MG63 (cell line): ENCODE measurements at regions not wholly inside any gene's neighbourhood (a gene's known extent, or its start where the extent isn't known, plus 50 kb on each side); places are given as distances from the start of the nearest gene placed in this dataset.

Source experiments
- DNase-seq: peaks from one replicate; pipeline ENCODE4 v3.0.0-alpha.2; 2020
- H3K27me3 ChIP-seq: fragments of 250-450 bp; sonication (Bioruptor Pico); 2 replicates; pipeline ENCODE4 v1.5.1; 2020; ENCODE audit warnings: mild to moderate bottlenecking, moderate library complexity
- H3K36me3 ChIP-seq: fragments of 250-450 bp; sonication (Bioruptor Pico); 2 replicates; pipeline ENCODE4 v1.5.1; 2020; ENCODE audit warnings: mild to moderate bottlenecking, moderate library complexity
- H3K4me3 ChIP-seq: fragments of 250-450 bp; sonication (Bioruptor Pico); 2 replicates; pipeline ENCODE4 v1.5.1; 2020; ENCODE audit warnings: mild to moderate bottlenecking, moderate library complexity
- H3K9me3 ChIP-seq: fragments of 250-450 bp; sonication (Bioruptor Pico); 2 replicates; pipeline ENCODE4 v1.5.1; 2020; ENCODE audit warnings: mild to moderate bottlenecking, moderate library complexity

DNA sequence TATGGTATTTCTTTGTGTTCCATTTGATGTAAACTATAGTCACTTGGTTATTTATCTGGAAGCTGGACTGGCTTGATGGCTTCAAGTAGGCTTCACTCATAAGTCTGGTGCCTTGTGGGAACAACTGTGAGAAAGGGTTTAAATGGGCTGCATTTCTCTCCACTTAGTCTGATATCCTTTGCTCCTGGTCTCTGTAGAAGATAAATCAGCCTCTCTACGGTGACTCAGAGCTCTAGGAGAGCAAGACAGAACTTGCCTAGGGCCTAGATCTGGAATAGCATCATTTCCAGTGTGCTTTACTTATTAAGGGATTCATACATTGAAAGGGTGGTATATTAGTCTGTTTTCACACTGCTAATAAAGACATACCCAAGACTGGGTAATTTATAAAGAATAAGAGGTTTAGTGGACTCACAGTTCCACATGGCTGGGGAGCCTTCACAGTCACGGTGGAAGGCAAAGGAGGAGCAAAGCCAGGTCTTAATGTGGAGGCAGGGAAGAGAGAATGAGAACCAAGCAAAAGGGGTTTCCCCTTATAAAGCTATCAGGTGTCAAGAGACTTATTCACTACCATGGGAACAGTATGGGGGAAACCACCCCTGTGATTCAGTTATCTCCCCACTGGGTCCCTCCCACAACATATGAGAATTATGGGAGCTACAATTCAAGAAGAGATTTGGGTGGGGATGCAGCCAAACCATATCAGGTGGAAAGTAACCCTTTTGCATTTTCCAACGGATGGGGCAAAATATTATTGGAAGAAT is 1746.4 kb upstream of the PCDH7 start:
- Histone ChIP-seq H3K27me3 (no peaks in the 10 kb centered on the region), H3K9me3 (no peaks in the 10 kb centered on the region), H3K36me3 (no peaks in the 10 kb centered on the region), H3K4me3 (no peak overlapping the region)
- no peak for DNase-seq

- no peaks in the 10 kb centered on the region for H3K36me3 ChIP-seq
- no peaks in the 10 kb centered on the region for H3K27me3 ChIP-seq
- H3K4me3 ChIP-seq: no peak overlapping the region
- no peaks in the 10 kb centered on the region for H3K9me3 ChIP-seq
- DNase-seq: no peak
Observed at GRCh38 chr4:28976369-28976768, 1743.8 kb upstream of the PCDH7 start.

GRCh38 chr4:29002151-29002550 is 1718.0 kb upstream of the PCDH7 start:
- H3K9me3 ChIP-seq: no peaks in the 10 kb centered on the region
- no peaks in the 10 kb centered on the region for H3K27me3 ChIP-seq

DNA sequence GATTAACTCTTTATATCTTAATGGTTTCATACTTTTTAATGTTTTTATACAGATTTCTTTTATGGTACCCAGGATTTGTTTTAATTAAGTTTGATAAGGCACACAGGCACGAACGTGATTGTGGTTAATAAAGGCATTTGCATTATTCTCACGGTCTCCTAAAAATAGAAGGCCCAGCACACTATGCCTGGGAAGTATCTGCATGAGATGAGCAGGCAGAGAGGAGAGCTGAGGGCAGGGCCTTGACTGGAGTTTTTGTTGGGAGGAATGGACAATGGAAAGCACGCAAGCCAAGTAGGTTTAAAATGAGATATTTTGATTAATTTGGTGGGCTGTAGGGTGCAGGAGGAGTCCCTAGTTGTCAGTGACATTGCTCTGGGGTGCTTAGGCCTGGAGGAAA is 1714.3 kb upstream of the PCDH7 start:
- no peak for DNase-seq
- Histone ChIP-seq H3K27me3 (no peaks in the 10 kb centered on the region), H3K4me3 (no peak overlapping the region), H3K36me3 (no peaks in the 10 kb centered on the region), H3K9me3 (no peaks in the 10 kb centered on the region)

More at GRCh38 chr4:29002151-29002550, 1718.0 kb upstream of the PCDH7 start:
- no peak for DNase-seq
- Histone ChIP-seq H3K36me3 (no peaks in the 10 kb centered on the region), H3K4me3 (no peak overlapping the region)

GRCh38 chr4:29009908-29010307 is 1710.3 kb upstream of the PCDH7 start:
- no peak overlapping the region for H3K4me3 ChIP-seq
- no peak for DNase-seq
- H3K36me3 ChIP-seq: no peaks in the 10 kb centered on the region
- no peaks in the 10 kb centered on the region for H3K27me3 ChIP-seq
- H3K9me3 ChIP-seq: no peaks in the 10 kb centered on the region

DNA sequence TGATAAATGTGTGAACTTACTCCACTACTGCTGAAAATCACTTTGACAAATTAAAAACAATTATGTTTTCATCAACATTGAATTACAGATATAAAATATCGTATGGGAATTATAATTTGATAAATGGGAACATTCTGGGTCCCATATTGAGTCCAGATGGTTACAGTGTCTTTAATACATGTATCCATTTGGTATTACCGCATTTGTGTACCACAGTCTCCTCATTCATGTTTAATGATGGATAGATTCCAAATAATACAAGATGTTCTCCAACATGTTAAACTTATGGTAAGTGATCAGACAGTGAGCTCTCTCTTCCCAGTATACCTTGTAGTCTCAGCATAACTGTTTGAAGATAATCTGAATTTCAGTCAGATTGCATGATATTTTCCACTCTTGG is 1706.8 kb upstream of the PCDH7 start:
- H3K36me3 ChIP-seq: no peaks in the 10 kb centered on the region
- no peaks in the 10 kb centered on the region for H3K9me3 ChIP-seq
- DNase-seq: no peak
- no peak overlapping the region for H3K4me3 ChIP-seq
- no peaks in the 10 kb centered on the region for H3K27me3 ChIP-seq

DNA sequence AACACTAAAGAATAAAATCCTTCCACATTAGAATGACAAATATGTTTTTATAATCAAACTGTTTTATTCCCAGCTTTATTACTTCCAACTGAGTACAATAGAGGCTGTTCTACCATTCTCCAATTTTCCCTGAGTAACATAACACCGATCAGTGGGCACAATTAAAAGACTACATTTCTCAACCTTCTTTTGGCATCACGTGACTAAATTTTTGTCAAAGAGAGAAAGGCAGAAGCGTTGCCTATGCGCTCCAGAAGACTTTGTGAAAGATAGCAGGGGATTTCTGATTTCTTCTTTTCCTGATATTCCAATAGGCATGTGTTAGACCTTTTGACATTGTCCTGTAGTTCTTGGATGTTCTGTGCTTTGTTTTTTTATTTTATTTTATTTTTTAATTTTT is 1705.6 kb upstream of the PCDH7 start:
- H3K9me3 ChIP-seq: no peaks in the 10 kb centered on the region
- H3K36me3 ChIP-seq: no peaks in the 10 kb centered on the region

GRCh38 chr4:29033703-29034102 is 1686.5 kb upstream of the PCDH7 start:
- no peaks in the 10 kb centered on the region for H3K36me3 ChIP-seq
- H3K9me3 ChIP-seq: no peaks in the 10 kb centered on the region
- no peaks in the 10 kb centered on the region for H3K27me3 ChIP-seq
- DNase-seq: no peak
- no peak overlapping the region for H3K4me3 ChIP-seq

More for the DNA sequence above, 1705.6 kb upstream of the PCDH7 start:
- Histone ChIP-seq H3K4me3 (no peak overlapping the region), H3K27me3 (no peaks in the 10 kb centered on the region)
- DNase-seq: no peak

- Histone ChIP-seq H3K27me3 (no peaks in the 10 kb centered on the region), H3K4me3 (no peak overlapping the region), H3K36me3 (no peaks in the 10 kb centered on the region), H3K9me3 (no peaks in the 10 kb centered on the region)
- no peak for DNase-seq
Observed at GRCh38 chr4:29037501-29037900, 1682.7 kb upstream of the PCDH7 start.

DNA sequence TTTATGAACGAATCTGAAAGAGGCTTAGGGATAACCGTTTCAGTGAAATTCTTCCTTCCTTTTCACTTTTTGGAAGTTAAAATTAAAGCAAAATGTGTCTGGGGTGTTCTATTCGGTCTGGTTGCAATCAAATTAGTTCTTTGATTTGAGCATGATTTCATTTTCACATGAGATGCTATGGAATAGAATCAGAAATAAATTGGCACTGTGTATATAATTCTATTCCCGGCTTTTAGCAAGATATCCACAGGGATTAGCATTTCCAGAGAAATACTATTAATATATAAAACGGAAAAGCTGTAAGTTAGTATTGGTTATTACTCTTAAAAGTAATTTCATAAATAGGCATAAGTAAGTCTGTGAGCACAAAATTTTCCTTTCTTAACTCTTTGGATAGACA is 1676.8 kb upstream of the PCDH7 start:
- Histone ChIP-seq H3K36me3 (no peaks in the 10 kb centered on the region), H3K9me3 (no peaks in the 10 kb centered on the region), H3K4me3 (no peak overlapping the region), H3K27me3 (no peaks in the 10 kb centered on the region)
- DNase-seq: no peak

DNA sequence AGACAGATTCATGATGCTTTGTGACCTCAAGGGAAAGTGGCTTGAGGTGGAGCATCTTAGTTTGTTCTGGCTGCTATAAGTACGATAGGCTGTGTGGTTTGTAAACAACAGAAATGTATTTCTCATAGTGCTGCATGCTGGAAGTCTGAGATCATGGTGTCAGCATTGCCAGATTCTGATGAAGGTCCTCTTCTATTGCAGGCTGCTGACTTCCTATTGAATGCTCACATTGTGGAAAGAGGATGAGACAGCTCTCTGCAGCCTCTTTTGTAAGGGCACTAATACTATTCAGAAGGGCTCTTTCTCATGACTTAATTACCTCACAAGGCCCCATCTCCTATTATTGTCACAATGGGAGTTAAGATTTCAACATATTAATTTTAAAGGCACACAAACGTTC is 1674.0 kb upstream of the PCDH7 start:
- DNase-seq: peak; percentile 58
- Histone ChIP-seq H3K36me3 (no peaks in the 10 kb centered on the region), H3K9me3 (no peaks in the 10 kb centered on the region), H3K4me3 (no peak overlapping the region), H3K27me3 (no peaks in the 10 kb centered on the region)

GRCh38 chr4:29046781-29047180 is 1673.4 kb upstream of the PCDH7 start:
- no peaks in the 10 kb centered on the region for H3K9me3 ChIP-seq
- no peak overlapping the region for H3K4me3 ChIP-seq
- H3K36me3 ChIP-seq: no peaks in the 10 kb centered on the region
- DNase-seq: no peak
- no peaks in the 10 kb centered on the region for H3K27me3 ChIP-seq

DNA sequence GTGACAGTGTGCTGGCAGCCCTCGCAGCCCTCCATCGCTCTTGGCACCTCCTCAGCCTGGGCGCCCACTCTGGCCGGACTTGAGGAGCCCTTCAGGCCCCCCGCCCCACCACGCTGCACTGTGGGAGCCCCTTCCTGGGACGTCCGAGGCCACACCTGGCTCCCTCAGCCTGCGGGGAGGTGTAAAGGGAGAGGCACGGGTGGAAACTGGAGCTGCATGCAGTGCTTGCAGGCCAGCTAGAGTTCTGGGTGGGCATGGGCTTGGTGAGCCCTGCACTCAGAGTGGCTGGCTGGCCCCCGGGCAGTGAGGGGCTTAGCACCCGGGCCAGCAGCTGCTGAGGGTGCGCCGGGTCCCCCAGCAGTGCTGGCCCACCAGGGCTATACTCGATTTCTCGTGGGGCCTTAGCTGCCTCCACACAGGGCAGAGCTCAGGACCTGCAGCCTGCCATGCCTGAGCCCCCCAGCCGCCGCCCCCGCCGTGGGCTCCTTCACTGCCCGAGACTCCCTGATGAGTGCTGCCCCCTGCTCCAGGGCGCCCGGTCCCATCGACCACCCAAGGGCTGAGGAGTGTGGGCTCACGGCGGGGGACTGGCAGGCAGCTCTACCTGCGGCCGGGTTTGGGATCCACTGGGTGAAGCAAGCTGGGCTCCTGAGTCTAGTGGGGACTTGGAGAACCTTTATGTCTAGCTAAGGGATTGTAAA is 1672.7 kb upstream of the PCDH7 start:
- H3K4me3 ChIP-seq: no peak overlapping the region
- H3K36me3 ChIP-seq: no peaks in the 10 kb centered on the region
- H3K27me3 ChIP-seq: no peaks in the 10 kb centered on the region
- no peaks in the 10 kb centered on the region for H3K9me3 ChIP-seq
- DNase-seq: no peak

- Histone ChIP-seq H3K9me3 (no peaks in the 10 kb centered on the region), H3K36me3 (no peaks in the 10 kb centered on the region), H3K4me3 (no peak overlapping the region), H3K27me3 (no peaks in the 10 kb centered on the region)
- DNase-seq: no peak
Observed at GRCh38 chr4:29051381-29051965, 1668.7 kb upstream of the PCDH7 start.

- no peaks in the 10 kb centered on the region for H3K9me3 ChIP-seq
- DNase-seq: no peak
- no peak overlapping the region for H3K4me3 ChIP-seq
- H3K36me3 ChIP-seq: no peaks in the 10 kb centered on the region
- no peaks in the 10 kb centered on the region for H3K27me3 ChIP-seq
Observed at GRCh38 chr4:29052266-29052665, 1667.9 kb upstream of the PCDH7 start.

DNA sequence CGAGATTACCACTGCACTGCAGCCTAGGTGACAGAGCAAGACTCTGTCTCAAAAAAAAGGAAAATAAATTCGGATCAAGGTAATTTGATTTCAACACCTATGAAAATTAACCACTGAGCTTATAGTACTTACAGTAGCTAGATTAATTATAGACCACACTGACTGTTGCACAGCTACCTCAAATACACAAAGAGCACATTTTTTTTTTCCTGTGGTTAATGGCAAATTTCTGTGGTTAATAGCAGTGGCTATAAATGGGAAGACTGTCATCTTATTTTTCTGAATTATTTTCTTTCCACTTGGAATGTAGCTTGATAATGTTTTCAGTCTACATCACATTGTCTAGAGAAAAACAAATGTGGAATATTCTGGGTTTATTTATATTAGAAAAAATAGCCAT is 1661.6 kb upstream of the PCDH7 start:
- H3K9me3 ChIP-seq: no peaks in the 10 kb centered on the region
- H3K36me3 ChIP-seq: no peaks in the 10 kb centered on the region
- DNase-seq: no peak
- no peak overlapping the region for H3K4me3 ChIP-seq
- no peaks in the 10 kb centered on the region for H3K27me3 ChIP-seq

DNA sequence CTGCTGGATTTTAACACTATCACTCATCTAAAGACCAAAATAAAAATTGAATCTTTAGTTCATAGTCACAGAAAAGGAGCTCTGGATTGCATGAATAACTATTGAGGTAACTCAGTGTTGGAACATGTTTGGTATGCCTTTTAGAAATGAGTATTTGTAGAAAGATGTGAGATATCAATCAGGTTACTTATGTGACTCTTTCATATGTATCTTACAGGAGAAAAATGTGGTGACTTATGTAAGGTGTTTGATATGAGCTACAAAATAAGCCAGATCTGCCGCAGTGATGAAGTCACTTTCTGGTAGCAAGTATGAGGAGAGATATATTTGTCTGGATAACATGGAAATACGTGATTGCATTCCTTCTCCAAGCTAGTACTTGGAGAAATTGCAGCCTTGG is 1653.3 kb upstream of the PCDH7 start:
- no peaks in the 10 kb centered on the region for H3K36me3 ChIP-seq
- H3K27me3 ChIP-seq: no peaks in the 10 kb centered on the region
- no peak for DNase-seq
- no peak overlapping the region for H3K4me3 ChIP-seq
- no peaks in the 10 kb centered on the region for H3K9me3 ChIP-seq

GRCh38 chr4:29073571-29073970 is 1646.6 kb upstream of the PCDH7 start:
- no peaks in the 10 kb centered on the region for H3K9me3 ChIP-seq
- H3K27me3 ChIP-seq: no peaks in the 10 kb centered on the region
- no peak for DNase-seq
- no peaks in the 10 kb centered on the region for H3K36me3 ChIP-seq
- no peak overlapping the region for H3K4me3 ChIP-seq
